Astrocyte of the cerebellum (primary cell): ENCODE measurements at regions not wholly inside any gene's neighbourhood (a gene's known extent, or its start where the extent isn't known, plus 50 kb on each side); places are given as distances from the start of the nearest gene placed in this dataset.

Experiments used
- DNase-seq: peaks from one replicate; pipeline ENCODE4 v3.0.0-alpha.2; 2011; ENCODE audit warnings: low read depth
- H3K4me3 ChIP-seq: 2 replicates; pipeline ENCODE4 v1.5.1; 2011; ENCODE audit warnings: mild to moderate bottlenecking, low read depth, low read length, moderate library complexity
- CTCF ChIP-seq: IDR thresholded peaks from 2 replicates; pipeline ENCODE4 v1.5.1; 2012; ENCODE audit warnings: low read length, low read depth, moderate library complexity, mild to moderate bottlenecking; ENCODE audit errors: missing control alignments
- in situ Hi-C: cut with HindIII; loops from 2 replicates; pipeline ENCODE4 v1.10.0; 2017; ENCODE audit warnings: low sequenced_read_pairs

GRCh38 chr14:42185718-42186117 lies 579.0 kb downstream of the LRFN5 start:
- no peak for TF ChIP-seq CTCF
- no peak overlapping the region for H3K4me3 ChIP-seq
- in situ Hi-C loops = no loop called here
- no peak for DNase-seq

- in situ Hi-C loops = no loop called here
- no peak overlapping the region for H3K4me3 ChIP-seq
- DNase-seq = no peak
- TF ChIP-seq CTCF = no peak
Measured at GRCh38 chr14:42174357-42174756, 567.7 kb downstream of the LRFN5 start.

- TF ChIP-seq CTCF = no peak
- in situ Hi-C loops = no loop called here
- no peak for DNase-seq
- H3K4me3 ChIP-seq = no peak overlapping the region
Measured at GRCh38 chr14:42173206-42173605, 566.5 kb downstream of the LRFN5 start.

- no peak for DNase-seq
- no peak for TF ChIP-seq CTCF
- in situ Hi-C loops = no loop called here
- no peak overlapping the region for H3K4me3 ChIP-seq
Measured at GRCh38 chr14:42172304-42172703, 565.6 kb downstream of the LRFN5 start.

- TF ChIP-seq CTCF = no peak
- no peak for DNase-seq
- in situ Hi-C loops = no loop called here
- no peak overlapping the region for H3K4me3 ChIP-seq
Measured at GRCh38 chr14:42163136-42163535, 556.5 kb downstream of the LRFN5 start.

- no peak for DNase-seq
- in situ Hi-C loops = no loop called here
- H3K4me3 ChIP-seq = no peak overlapping the region
- no peak for TF ChIP-seq CTCF
Measured at GRCh38 chr14:42159138-42159537, 552.5 kb downstream of the LRFN5 start.

- no peak for TF ChIP-seq CTCF
- no peak for DNase-seq
- no peak overlapping the region for H3K4me3 ChIP-seq
- in situ Hi-C loops = no loop called here
Measured at GRCh38 chr14:42149609-42150261, 543.1 kb downstream of the LRFN5 start.
